NCI-H460 (cell line): ENCODE measurements at regions not wholly inside any gene's neighbourhood (a gene's known extent, or its start where the extent isn't known, plus 50 kb on each side); places are given as distances from the start of the nearest gene placed in this dataset.

Source experiments
- DNase-seq: peaks from one replicate; pipeline ENCODE4 v3.0.0-alpha.2; 2016; ENCODE audit warnings: low read depth; ENCODE audit errors: extremely low read depth

GRCh38 chr7:128167791-128168666, 73.0 kb upstream of the LEP start:
- DNase-seq: no peak

- peak; percentile 20 for DNase-seq
Measured at GRCh38 chr7:128168667-128169210, 72.3 kb upstream of the LEP start.

GRCh38 chr7:128170461-128170860, 70.6 kb upstream of the LEP start:
- DNase-seq: no peak

- DNase-seq: no peak
Measured at GRCh38 chr7:128171342-128171918, 69.6 kb upstream of the LEP start.

GRCh38 chr7:128172151-128172550, 68.9 kb upstream of the LEP start:
- no peak for DNase-seq

- no peak for DNase-seq
Measured at GRCh38 chr7:128172963-128173362, 68.1 kb upstream of the LEP start.

GRCh38 chr7:128174386-128174785, 66.7 kb upstream of the LEP start:
- no peak for DNase-seq

- DNase-seq: no peak
Measured at GRCh38 chr7:128176696-128177095, 64.4 kb upstream of the LEP start.

- no peak for DNase-seq
Measured at GRCh38 chr7:128177768-128178550, 63.1 kb upstream of the LEP start.

- DNase-seq: no peak
Measured at GRCh38 chr7:128178611-128179010, 62.5 kb upstream of the LEP start.

GRCh38 chr7:128188396-128189230, 52.5 kb upstream of the LEP start:
- DNase-seq: no peak

GRCh38 chr7:128189231-128189930, 51.7 kb upstream of the LEP start:
- no peak for DNase-seq

GRCh38 chr7:128190051-128190647, 50.9 kb upstream of the LEP start:
- DNase-seq: no peak

GRCh38 chr7:128191136-128191844, 49.8 kb upstream of the LEP start:
- DNase-seq: no peak
